ENCODE measurements at regions not wholly inside any gene's neighbourhood (a gene's known extent, or its start where the extent isn't known, plus 50 kb on each side); places are given as distances from the start of the nearest gene placed in this dataset.

GRCh38 chr2:71857636-71858035 lies 290.0 kb downstream of the CYP26B1 start:
- intact Hi-C loops (cut with micrococcal nuclease; ENCODE audit: unreplicated experiment): no loop called here
- H3K4me1 ChIP-seq (ENCODE audit: insufficient read depth, low read length): no peaks in the 10 kb centered on the region
- H3K27me3 ChIP-seq (ENCODE audit: control insufficient read depth in 1 of 2, insufficient read depth in 2 of 2, low read length in 2 of 2): peaks cover 4 to 40% of the 10 kb centered on the region in 2 experiments; a peak in 4 of 5 replicates
- ChIA-PET CTCF (ENCODE audit: low intra/inter-chr PET ratio, low total read pairs) (no interaction called here), POLR2A (no interaction called here)
- in situ Hi-C loops (cut with HindIII; ENCODE audit: extremely low pct_ligation_motif_present, low pct_unique_long_range_greater_than_20kb): no loop called here
- ATAC-seq (no peak), FAIRE-seq (no peak), DNase-seq (ENCODE audit: low spot score) (no peak)
- H2AFZ ChIP-seq (ENCODE audit: low read length): no peak overlapping the region
- H3K9me3 ChIP-seq (ENCODE audit: low read length): no peaks in the 10 kb centered on the region
- no peaks in the 10 kb centered on the region for H3K36me3 ChIP-seq (replicated peaks in 1 of 2; ENCODE audit: control insufficient read depth in 1 of 2, insufficient read depth in 2 of 2, low read length in 2 of 2)
- H3K4me2 ChIP-seq (ENCODE audit: low read depth, low read length): no peak overlapping the region
- H3K4me3 ChIP-seq (replicated peaks in 1 of 3; ENCODE audit: insufficient read depth in 1 of 3, low read depth in 2 of 3, low read length in 3 of 3): no peak overlapping the region
- H4K20me1 ChIP-seq (ENCODE audit: insufficient read depth, low read length): no peaks in the 10 kb centered on the region
- 8% methylated on average over 5 of the region's 6 CpGs for WGBS (ENCODE audit: low lambda C conversion rate)
- no peaks in the 10 kb centered on the region for H3K79me2 ChIP-seq (ENCODE audit: insufficient read depth, low read length)
- no peak for TF ChIP-seq THRA (CRISPR knock-in tag; IDR thresholded peaks at IDR 0.05; ENCODE audit: borderline replicate concordance)
- TF ChIP-seq GLMP (CRISPR knock-in tag; IDR thresholded peaks at IDR 0.05; ENCODE audit: borderline replicate concordance): no peak
- TF ChIP-seq NAIF1 (CRISPR knock-in tag; IDR thresholded peaks at IDR 0.05; ENCODE audit: borderline replicate concordance): no peak
- no peak for TF ChIP-seq JARID2 (CRISPR knock-in tag; IDR thresholded peaks at IDR 0.05; ENCODE audit: insufficient replicate concordance)
- no peak for TF ChIP-seq GATA4 (IDR thresholded peaks at IDR 0.05; ENCODE audit: borderline replicate concordance, low read depth)
- no peak for TF ChIP-seq PATZ1 (CRISPR knock-in tag; IDR thresholded peaks at IDR 0.05)
- no peak for TF ChIP-seq SMAD9 (CRISPR knock-in tag; IDR thresholded peaks at IDR 0.05)
- TF ChIP-seq ZBTB34 (CRISPR knock-in tag; IDR thresholded peaks at IDR 0.05): no peak
- TF ChIP-seq ZC3H13 (CRISPR knock-in tag; IDR thresholded peaks at IDR 0.05): no peak
- TF ChIP-seq ZNF264 (CRISPR knock-in tag; IDR thresholded peaks at IDR 0.05): no peak
- no peak for TF ChIP-seq CENPT (CRISPR knock-in tag; IDR thresholded peaks at IDR 0.05; ENCODE audit: low read depth)
- TF ChIP-seq SYNCRIP (IDR thresholded peaks at IDR 0.05; ENCODE audit: insufficient read depth, low read depth, low read length): no peak
- no peak for TF ChIP-seq ZNF124 (CRISPR knock-in tag; IDR thresholded peaks at IDR 0.05)
- no peak for TF ChIP-seq RFX3 (CRISPR knock-in tag; IDR thresholded peaks at IDR 0.05)
- BruUV-seq (replicated peaks): no TSS peak
- H3K27ac ChIP-seq (ENCODE audit: extremely low read length, insufficient read depth, low read length): no peak overlapping the region
- no peak overlapping the region for H3K9ac ChIP-seq (ENCODE audit: insufficient read depth, low read depth, low read length)

All from HepG2 (cell line).